GM19240 (cell line): ENCODE measurements at regions not wholly inside any gene's neighbourhood (a gene's known extent, or its start where the extent isn't known, plus 50 kb on each side); places are given as distances from the start of the nearest gene placed in this dataset.
"Not testable (repeated sequence)": the region's sequence is repeated elsewhere in the genome, so short reads cannot be mapped to it uniquely, and the experiment has no call there.

ENCODE experiments used
- DNase-seq: peaks from one replicate; pipeline ENCODE4 v3.0.0; 2011; ENCODE audit warnings: low spot score; ENCODE audit not compliant: insufficient read length

DNA sequence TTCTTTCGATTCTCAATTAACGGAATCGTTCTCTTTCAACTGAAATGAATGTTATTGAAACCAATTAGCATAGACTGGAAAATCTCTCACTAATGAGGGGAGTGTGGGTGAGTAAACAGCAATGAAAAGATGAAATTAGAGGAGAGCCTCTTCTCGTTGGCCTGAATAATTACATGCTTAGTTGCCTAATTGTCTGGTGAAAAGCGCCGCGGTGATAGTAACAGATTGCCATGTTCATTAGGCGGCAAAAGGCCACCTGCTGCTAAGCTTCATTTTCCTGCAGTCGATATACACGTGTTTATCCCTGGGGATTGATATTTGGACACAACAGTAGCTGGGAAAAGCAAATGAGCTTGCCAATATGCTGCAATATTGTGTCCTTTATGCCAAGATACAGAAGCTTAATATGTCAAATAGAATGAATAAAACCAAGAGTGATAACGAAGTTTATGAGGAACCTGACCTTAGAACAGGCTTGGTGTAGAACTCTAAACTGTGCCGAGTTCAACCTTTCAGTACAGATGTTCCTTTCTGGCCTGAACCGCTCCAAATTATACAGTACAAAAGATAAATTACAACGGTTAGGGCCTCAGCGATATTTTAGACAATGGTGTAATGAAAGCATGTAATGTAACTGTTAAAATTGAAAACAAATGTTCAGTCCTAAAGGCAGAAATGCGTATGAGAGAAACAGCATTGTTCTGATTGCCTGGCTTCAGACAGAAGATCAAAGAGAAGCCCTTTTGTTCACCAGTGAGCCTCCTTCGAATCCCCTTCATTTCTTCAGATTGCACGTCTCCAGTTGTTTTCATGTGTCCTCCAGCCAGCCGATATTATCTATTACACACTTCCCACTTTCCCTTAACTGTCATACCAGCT is 185.2 kb downstream of the SHOX2 start:
- no peak for DNase-seq

DNA sequence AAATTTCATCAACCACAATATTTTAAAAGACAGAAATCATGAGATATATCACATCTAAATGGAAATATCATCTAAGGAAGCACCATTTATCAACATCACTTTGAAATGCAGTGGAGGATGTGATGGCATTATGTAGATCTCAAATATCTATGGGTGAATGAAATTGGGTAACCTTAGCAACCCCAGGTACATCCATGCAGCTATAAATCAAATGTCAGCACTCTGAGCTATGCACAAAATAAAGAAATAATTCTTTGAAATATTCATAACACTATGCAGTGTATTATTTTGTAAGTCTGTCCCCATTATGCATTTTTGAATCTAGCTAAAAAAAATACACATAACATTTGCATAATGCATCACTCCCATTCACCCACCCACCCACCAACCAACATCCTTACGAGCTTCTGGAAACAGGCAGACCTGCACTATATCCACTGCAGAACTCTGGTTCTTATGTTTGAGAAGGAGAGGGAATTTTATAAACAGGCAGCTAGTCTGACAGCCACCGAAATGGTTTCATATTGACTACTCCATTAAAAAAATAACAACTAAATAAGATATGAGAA is 186.8 kb downstream of the SHOX2 start:
- no peak for DNase-seq

DNA sequence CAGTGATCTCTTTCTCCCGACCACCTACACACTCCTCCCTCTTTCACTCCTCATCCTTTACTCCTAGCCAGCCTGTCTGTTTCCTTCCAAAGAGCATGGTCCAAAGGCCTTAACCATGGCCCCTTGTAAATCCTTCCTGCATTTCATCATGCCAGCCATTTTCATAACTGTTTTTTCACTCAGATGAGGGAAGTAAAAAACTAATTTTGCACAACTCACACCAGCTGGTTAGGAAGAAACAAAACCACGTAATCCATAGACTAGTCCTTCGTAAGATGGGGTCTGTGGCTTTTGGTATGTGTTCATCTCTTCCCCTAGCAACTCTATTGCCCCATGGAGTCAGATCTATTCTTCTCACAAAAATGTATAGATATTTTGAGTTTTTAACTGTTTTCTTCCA is 187.8 kb downstream of the SHOX2 start:
- DNase-seq: no peak

DNA sequence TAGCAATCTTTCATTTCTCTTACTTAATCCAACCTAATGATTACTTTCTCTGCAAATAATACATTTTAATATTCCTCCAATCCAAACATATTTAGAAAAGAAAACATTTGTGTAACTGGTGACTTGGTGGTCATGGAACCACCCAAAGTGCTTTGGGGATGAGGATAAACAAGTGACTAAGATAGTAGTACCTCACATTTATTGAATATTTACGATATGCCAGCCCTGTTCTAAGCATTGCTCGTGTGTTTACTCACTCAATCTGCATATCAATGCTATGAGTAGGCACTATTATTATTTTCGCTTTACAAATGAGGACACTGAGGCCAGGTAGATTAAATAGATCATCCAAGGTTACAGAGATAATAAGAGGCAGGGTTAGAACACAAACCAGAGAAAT is 189.5 kb downstream of the SHOX2 start:
- no peak for DNase-seq

DNA sequence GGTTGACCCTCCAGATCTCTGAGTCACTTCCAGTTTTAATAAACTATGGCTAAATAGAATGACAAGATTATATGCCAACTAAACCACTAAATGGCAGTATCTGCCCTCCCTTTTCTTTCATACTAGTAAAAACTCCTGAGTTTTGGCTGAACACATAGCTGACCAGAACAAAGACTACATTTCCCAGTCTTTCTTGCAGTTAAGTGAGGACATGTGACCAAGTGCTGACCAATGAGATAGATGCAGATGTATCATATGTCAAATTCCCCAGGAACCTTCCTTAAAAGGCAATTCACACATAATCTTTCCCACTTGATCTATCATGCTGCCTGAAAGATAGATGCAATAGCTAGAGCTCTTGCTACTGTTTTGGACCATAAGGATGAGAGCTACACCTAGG is 191.3 kb downstream of the SHOX2 start:
- DNase-seq: no peak

DNA sequence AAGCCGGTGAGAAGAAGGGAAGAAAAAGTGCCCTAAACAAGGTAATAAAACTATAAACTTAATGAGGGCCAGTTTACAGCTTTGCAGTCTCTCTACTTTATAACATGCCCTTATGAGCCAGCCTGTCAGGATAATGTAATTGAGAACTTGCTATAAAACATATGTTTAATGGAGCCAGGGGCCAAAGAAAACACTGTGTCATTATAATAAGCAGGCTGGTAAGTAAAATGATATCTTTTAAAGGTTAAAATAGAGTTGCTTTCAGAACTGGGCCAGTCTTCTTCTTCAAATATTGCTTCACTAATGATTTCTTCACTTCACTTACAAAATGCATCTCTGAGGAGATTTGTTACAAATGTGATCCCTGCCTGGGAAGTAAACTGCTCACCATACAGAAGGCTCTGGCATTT is 192.5 kb downstream of the SHOX2 start:
- no peak for DNase-seq

DNA sequence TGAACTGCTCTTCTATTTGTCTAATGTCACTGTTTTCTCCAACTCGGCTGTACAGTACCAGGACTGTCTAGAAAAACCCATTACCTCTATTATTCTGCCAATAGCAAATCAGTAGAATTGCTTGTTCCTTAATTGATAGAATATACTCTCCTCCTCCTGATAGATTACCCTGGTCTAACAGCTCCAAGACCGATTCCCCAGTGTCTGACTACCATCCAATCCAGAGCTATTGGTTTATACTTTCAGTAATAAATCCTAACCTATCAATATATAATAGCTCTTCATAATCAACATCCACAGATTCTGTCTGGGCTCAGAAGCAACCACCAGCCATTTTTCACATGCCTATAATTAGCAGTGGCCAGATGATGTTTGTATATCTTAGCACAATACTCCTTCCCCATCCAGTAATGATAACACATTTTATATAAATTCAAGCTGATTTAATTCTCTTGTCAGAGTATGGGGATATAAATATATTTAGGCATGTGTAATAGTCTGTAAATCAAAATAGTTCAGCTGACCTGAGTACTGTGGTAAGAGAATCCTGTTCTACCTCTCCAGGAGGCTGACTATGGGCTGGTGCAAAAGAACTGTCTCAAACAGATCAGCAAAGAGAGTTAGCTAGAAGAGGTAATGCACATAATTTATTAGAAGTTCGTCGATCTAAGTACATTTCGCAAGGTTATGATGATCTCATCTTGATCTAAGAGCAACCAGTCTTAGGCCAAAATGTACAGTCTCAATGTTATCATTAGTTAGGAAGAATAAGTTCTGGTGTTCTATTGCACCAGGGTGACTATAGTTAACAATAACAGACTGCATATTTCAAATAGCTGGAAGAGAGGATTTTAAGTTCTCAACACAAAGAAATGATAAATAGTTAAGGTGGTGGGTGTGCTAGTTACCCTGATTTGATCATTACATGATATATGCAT is 193.4 kb downstream of the SHOX2 start:
- no peak for DNase-seq

DNA sequence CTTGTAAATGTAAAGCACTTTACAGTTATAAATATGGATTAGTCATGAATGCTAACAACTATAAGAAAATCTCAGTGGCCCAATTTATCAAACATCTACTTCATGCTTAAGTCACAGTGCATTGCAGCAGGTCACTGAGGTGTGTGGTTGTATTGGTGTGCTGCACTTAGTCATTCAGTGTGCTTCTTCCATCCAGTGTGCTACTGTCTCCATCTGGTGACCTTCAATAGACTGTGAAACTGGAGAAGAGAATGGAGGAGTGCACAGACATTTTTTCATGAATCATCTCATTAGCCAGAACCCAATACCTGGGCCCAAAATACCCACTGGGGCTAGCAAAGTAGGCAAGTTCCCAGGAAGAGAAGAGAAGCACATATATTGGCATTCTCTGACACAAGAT is 199.6 kb downstream of the SHOX2 start:
- no peak for DNase-seq

DNA sequence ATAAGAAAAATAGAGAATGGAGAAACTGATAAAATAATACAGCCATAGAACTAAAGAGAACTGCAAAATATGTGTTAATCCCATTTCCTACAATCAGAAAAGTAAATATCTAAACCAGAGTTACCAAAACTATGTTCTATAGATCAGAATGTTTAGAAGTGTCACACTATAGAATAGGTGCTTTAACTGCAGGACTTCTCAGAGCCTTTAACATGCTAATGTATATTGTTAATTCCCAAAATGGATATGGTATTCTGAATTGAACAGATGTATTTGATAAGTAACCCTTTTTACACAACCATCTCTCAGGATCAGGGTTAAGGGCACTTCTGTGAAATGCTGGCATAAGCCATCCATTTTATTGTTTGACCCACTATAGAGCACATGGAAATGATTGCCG is 200.3 kb downstream of the SHOX2 start:
- no peak for DNase-seq

DNA sequence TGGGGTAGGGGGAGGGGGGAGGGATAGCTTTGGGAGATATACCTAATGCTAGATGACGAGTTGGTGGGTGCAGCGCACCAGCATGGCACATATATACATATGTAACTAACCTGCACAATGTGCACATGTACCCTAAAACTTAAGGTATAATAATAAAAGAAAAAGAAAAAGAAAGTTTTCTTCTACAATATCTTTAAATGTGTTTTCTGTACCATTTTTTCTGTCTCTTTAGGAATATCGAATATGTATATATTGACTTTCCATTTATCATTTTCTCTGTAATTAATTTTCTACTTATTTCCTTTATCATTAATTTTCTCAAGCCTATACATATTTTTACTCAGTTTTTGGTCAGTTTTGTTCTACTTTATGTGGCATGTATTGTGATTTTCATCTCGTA is 203.5 kb downstream of the SHOX2 start:
- not testable (repeated sequence) for DNase-seq

DNA sequence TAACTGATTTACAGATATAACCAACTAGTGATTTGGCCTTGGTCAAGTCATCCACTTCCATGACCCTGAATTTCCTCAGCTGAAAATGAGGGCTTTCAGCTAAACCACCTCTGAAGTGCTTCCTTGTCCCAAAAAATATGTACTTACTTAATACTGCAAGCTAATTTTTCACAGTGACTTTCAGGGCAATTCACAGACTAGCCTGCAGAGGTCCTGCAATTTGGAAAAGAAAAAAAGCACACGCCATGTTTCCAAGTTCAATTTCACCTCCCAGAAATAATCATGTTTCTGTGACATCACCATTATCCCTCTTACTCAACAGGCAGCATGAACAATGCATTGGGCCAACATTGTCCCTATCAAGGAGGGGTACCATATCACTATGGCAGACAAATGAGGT is 218.2 kb downstream of the SHOX2 start:
- DNase-seq: no peak

DNA sequence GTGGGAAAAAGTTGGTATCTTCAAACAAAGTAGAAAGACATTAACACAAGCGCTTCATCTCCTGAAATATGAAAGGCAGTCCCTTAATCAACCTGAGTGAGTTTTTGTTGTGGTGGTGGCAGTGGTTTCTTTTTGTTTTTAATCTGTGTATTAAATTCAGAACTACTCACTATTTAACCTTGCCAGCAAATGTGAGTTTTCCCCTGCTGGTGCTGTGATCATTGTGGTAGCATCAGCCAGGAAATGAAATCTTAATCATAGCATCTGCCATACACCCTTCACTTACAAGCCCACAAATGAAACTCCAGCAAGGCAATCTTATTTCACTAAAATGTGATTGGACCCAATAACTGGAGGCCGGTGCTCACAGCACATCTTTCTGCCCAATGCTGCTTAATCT is 229.7 kb downstream of the SHOX2 start:
- DNase-seq: no peak

DNA sequence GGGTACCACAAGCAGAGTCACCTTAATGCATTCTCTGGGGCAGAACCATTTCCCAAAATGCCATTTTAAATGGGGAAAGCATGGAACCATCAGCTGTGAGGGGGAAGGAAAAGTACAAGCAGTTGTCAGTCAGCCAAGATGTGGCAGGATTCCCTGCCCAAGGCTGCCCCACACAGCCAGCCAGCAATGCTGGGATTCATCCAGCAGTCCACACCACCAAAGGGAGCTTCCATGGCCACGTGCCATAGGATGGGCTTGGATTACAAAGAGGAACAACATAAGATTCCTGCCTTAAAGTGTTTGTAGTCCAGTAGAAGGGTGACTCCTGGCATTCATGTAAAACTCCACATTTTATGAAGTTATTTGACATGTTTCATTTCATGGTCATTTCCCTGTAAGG is 233.3 kb downstream of the SHOX2 start:
- no peak for DNase-seq

DNA sequence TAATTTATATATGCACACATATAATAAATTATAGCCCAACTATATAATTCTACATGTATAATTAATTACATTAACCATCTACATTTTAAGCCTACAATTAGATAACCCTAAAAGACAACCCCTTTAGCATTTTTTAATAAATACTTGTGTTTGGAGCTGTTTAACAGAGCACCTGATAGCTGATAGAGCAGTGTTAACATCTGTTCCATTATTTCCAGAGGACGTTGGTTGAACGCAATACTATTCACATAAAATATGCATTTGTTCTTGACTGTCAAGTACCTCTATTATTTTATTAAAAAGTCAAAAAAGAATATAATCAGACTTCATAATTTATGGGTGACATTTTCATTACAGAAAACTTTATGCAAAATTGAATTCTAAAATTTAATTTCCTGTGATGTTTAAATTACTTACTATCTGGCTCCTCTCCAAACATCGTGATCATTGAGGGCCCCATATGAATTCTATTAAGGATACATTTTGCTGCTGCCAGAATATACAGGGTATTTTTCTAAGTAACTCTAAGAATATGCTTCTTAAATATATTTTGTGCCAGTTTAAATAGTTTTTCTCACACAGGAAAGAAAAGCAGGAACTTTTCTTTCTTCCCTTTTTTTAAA is 234.3 kb downstream of the SHOX2 start:
- no peak for DNase-seq

DNA sequence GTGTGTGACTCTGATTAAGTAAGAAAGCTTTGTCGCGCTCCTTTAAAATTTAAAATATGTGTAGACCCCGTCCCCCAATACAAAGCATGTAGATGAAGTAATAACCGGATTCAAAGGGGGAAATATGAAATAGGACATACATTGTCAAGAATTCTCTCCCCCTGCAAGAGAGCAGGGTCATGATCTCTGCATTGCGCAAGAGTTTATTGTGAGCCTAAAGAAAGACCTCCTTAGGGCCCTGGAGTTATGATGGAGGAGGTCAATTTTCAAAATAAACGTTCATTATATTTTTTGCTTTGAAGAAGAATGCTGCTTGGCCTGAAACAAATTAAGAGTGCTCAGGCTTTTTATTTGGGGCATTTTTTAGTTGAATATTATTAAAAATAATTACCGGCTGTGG is 235.0 kb downstream of the SHOX2 start:
- DNase-seq: no peak

DNA sequence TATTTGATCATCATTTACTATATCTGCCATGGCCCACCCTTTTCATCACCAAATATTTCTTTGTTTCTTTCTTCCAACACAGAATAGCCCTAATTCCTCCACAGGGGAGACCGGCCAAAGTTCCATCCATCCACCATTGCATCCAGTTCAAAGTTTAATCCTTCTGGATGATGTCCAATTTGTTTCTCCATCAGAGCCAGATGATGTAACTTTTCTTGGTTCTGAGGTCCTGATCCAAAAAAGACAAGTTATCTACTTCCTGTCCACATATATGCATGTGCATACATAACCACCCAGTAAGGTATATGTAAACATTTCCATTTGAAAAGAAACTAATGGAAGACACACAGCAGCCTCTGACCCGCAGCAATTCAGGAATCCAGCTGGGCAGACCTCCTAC is 237.3 kb downstream of the SHOX2 start:
- DNase-seq: no peak

DNA sequence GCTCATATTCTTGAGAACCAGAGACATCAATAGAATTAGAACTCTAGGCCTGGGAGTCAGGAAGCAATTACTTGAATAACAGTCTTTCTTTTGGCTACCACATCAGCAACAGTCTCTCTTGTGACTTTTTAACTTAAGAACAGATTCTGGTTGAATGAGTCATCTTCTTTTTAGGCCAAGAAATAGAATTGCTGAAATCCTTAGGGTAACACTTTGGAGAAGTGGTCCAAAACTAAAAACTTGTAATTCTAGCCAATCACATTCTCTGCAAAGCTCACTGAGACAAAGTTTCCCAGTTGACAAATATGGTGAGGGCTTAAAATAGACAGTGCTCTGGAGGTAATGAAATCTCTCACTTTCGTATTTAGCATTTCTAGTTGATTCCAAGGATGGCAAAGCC is 238.0 kb downstream of the SHOX2 start:
- no peak for DNase-seq

DNA sequence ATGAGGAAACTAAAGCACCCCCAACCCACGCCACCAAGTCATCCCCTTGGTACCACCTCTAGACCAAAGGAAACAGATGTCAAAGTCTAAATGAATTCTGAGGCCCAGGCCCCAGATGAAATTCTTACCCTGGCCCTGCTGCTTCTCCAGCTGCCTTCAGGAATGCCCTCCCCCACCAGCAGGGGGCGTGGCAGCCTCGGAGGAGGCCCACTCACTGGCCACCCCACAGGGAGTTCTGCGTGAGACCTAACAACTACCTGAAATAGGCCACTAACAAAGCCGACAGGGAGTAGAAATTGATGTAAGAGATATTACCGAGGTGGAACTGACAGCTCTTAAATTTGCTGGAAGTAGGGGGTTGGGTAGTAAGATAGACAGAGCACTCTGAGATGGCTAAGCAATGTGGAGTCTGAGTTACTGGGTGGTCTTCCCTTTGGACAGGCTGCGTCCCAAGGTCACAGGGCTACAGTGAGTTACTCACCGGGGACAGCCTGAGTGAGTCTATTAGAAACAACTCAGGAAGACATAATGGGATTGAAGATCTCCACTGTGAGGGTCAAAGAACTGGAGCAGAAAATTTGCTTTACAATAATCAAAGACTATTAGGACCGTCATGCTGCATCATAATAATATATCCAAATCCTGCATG is 240.7 kb downstream of the SHOX2 start:
- peak; percentile 41 for DNase-seq

DNA sequence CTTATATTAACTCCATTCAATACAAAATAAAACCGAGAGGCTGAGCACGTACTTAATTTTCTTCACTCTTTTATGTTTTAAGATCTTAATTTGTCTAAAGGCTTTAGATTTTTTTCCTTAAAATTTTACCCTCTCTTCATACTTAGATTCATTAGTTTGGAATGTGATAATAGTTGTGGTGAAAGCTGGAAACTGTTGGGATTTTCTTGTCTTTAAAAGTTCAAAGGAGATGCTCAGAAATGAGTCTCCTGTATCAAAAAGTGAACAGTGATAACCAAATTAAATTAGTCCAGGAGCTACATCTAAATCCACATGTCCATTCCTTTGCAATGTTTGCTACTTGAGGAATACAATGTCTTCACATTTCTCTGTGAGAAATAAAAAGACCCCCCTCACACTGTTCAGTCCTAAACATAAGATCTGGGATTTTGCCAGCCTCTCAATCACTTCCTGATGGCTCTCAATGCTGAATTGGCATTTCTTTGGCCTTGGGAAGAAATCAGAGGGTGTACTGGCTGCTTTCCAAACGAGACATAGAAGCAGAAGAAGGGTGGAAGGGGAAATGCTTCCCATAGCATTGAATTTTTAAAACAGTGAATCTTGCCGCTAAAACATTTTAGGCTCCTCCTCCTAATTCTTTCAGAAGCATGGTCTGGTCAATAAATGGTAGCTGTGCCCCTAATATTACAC is 245.0 kb downstream of the SHOX2 start:
- no peak for DNase-seq

DNA sequence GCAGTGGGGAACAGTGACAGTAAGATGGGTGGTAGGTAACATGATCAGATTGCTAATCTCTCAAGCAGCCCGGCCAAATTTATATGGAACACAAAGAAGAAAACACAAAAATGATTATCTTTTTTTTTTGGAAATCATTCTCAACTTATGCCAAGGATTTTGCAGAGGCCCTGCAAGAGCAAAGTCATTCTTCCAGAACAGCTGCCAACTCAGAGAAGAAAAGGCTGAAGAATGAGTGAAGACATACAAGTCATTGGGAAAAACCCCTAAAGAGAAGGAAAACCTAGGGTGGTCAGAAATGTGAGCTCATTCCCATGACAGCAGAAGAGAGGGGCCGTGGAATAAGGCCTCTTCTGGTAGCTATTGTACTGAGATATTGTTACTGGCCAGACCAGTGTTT is 246.7 kb downstream of the SHOX2 start:
- DNase-seq: no peak

DNA sequence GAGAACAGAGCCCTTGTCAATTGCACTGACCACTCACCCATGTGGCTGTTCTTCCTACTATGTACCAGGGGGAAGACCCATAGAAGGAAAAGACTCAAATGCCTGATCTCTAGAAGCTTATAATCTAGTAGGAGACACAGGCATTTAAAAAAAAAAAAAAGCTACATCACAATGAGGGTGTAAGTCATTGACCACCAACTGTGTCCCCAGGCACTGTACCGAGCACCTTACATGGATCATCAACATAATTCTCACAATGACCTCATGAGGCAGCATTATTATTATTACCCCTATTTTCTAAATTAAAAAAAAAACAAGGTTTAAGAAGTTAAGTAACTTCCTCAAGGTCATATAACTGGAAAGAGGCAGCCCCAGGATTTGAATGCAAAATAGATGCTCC is 247.4 kb downstream of the SHOX2 start:
- DNase-seq: no peak
